HG02610 (cell line): ENCODE measurements at regions not wholly inside any gene's neighbourhood (a gene's known extent, or its start where the extent isn't known, plus 50 kb on each side); places are given as distances from the start of the nearest gene placed in this dataset.
A peak's percentile ranks its signal among the peaks of the same experiment; 100 is the strongest.

Experiments
- ATAC-seq: cut with Tn5 transposase; IDR thresholded peaks from one replicate; pipeline ENCODE4 v1.9.1; 2021; ENCODE audit warnings: mild to moderate bottlenecking, moderate library complexity; ENCODE audit not compliant: unreplicated experiment

DNA sequence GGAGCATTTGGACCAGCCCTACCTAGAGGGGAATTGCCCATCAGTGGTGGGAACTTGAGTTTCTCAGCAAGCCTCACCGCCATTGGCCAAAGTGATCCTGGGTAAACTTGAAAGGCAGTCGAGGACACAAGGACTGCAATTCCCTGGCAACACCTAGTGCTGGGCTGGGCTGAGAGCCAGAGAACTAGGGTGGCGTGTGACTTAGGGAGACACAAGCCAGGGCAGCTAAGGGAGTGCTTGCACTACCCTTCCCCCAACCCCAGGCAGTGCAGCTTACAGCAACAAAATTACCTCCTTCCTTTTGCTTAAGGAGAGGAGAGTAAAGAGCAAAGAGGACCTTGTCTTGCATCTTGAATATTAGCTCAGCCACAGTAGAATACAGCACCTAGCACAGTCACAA is 176.9 kb upstream of the PRMT6 start:
- no peak for ATAC-seq

DNA sequence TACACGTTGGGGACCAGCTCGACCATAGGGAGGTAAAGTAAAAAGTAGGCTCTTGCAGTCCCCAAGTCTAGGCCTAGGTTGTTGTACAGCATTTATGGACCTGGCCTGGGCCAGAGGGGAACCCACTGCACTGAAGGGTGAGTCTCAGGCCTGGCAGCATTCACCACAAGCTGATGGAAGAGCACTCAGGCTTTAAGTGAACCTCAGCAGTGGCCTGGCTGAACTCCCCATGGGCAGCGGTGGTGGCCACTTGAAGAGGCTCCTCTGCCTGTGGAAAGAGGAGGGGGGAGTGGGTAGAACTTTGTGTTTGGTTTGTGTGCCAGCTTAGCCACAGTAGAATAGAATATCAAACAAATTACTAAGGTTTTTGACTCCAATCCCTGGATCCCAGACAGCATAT is 176.2 kb upstream of the PRMT6 start:
- ATAC-seq = no peak

- ATAC-seq = no peak
Observed at GRCh38 chr1:106883208-106883607, 173.3 kb upstream of the PRMT6 start.

GRCh38 chr1:106889059-106889458 is 167.4 kb upstream of the PRMT6 start:
- no peak for ATAC-seq

DNA sequence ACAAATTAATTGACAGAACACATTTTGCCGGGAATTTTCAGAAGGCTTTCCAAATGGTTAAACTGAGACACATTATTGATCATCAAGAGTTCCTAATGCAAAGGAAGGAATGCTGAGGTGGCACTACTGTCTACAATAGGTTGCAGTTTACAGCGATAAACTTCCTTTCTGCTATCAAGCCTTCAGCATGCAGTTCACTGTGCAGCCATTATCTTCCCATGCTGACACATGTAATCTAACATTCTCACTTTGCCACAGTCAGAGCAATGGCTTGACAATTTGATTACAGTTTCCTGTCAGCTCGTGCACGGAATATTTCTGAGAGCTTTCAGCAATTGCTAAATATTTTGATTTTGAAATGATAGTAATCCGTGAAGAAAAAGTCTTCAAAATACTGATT is 166.9 kb upstream of the PRMT6 start:
- ATAC-seq = no peak

DNA sequence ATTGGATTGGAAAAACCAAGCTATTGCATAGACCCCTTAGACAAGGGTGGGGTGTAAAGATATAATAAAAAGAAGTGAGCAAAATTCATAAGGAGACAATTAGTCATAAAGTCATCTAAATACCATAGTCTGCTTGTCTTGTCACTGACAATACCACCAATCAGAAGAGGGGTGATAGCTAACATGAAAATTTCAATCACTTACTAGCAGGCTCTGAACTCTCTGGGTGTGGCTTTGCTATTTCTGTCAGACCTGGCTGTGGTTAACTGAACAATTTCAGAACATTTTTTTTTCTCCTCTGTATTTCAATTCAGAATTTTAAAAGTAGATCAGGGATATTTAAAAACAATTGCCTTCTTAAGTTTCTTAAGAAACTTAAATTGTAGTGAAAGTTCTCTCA is 158.5 kb upstream of the PRMT6 start:
- ATAC-seq = no peak

- ATAC-seq = no peak
Observed at GRCh38 chr1:106899644-106900043, 156.8 kb upstream of the PRMT6 start.

DNA sequence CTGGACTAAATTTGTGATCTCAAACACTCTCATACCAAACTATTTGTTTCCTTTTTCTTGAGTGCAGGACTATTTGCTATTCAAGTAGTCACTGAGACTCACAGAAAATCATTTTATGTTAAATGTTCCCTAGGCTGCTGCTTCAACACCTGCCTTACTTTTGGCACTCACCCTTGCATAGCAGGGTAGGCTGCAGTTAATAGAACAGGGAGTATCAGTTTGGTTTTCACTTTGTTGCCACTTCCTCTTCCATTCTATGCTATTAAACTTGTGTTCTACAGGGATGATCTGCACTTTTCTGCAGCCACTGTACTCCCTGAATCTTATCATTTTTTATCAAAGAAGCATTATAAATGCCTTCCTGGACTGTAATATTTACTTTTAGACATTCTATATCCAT is 148.7 kb upstream of the PRMT6 start:
- ATAC-seq = peak; percentile 99

DNA sequence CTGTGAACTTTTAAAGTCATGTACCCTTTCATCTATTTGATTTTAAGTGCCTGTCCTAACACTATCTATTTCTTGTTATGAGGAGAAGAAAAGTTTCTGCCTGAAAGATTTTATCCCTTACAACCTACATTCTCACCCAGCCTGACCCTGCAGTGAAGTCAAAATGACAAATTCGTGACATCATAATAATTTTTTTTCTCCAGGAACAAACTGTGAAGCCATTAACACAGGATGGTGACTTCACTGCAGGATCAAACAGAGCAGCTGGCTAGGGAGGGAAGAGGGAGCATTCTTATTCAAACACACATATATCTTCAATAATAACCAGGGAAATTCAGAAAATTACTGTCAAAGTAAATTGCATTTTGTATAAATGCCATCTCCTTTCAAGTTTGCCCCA is 147.8 kb upstream of the PRMT6 start:
- no peak for ATAC-seq

GRCh38 chr1:106910798-106911197 is 145.7 kb upstream of the PRMT6 start:
- no peak for ATAC-seq

GRCh38 chr1:106912131-106912530 is 144.3 kb upstream of the PRMT6 start:
- ATAC-seq = no peak

DNA sequence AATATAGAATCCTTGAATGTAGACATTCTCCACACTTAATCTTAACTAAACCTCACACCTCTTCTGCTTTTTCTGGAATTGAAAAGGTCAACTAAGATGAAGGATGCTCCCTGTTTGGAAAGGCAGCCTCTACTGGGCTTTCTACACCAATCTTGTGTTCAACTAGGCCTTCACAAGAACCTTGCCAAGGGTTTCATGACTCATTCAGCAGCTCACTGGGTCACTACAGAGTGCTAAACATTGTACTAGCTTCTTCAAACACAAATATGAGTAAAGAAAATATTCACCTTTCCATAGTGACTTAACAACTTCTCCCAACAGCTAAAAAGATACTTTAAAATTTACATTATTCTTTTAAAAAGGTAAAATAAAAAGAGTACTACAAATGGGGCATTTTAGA is 135.3 kb upstream of the PRMT6 start:
- no peak for ATAC-seq

GRCh38 chr1:106924360-106924759 is 132.1 kb upstream of the PRMT6 start:
- no peak for ATAC-seq

DNA sequence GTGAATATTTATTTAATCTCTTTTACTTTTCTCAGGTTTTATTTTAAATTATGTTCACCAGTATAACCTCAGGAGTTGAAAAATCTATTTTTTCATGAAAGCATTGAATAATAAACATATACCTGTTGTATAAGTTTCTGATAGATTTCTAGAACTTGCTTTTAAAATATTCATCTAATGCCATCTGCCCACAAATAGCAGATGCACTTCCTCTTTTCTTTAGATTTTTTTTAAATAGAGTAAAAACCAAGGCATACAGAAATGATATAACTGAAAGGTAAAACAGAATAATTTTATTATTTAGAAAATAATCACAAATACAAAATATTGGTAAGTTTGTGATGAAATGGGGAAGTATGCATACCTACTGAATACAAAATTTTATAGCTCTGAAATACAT is 130.7 kb upstream of the PRMT6 start:
- no peak for ATAC-seq

DNA sequence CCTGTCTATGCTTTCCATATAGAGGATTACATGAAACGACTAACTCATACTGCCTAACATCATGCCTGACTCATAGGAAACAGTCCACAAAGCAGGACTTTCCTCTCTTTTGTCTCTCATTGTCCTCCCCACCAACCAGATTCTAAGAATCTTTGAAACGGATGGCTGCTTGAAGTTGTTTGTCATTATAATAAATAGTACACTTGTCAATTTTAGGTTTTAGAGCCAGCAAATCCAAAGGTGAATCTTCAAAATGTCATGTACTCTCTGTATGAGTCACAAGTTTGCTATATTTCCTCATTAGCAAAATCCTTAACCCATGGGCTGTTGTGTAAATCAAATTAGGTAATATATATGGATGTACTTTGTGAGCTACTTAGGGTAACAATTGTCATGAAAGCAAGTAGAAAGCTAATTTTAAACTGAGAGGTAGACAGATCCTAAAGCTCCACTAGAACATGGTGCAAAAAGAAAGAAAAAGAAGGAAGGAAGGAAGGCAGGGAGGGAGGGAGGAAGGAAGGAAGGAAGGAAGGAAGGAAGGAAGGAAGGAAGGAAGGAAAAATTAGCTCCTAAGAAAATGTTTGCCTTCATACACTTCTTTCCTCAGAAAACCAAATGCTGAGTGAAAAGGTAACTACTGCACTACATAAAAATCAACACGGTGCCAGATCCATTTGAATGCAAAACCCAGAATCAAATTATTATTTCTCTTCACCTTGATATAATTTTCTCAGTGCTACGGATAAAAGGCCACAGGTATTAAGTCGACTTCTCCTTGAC is 129.5 kb upstream of the PRMT6 start:
- no peak for ATAC-seq

- ATAC-seq = no peak
Observed at GRCh38 chr1:106937104-106937503, 119.4 kb upstream of the PRMT6 start.

- ATAC-seq = no peak
Observed at GRCh38 chr1:106944721-106945120, 111.8 kb upstream of the PRMT6 start.

GRCh38 chr1:106952776-106953175 is 103.7 kb upstream of the PRMT6 start:
- no peak for ATAC-seq

- ATAC-seq = no peak
Observed at GRCh38 chr1:106954661-106955229, 101.7 kb upstream of the PRMT6 start.

DNA sequence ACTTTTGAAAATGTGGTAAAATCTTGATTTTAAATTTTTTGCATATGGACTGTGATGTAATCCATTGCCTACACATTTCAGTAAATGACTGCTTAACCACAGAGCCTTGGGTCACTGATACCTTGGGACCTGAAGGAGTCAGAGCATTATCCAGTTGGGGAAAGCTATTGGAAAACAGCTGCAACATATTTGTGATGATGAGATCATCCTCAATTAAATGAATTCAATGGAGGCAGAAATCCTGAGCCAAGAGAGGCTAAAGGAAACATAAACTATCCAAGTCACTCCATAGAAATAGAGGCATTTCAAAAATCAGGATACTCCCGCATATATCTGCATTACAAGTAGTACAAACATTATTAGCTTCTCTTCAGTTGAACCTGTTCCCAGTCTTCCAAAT is 99.8 kb upstream of the PRMT6 start:
- no peak for ATAC-seq

DNA sequence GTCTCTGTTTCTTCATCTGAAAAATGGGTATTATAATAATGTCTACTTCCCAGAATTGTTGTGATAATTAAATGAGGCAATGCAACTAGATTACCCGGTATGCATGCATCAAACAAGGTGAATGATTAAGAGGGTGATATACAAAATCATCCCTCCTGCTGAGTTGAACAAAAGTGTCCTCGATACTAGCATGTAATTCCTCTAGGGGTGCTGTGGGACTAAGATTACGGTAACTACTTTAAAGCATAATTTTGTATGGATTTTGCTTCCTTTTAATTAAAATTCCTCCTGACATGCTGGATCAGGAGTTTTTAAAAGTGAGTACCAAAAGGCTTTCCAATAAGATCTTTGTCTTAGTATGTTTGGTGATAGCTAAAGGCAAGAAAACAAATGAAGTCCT is 98.7 kb upstream of the PRMT6 start:
- ATAC-seq = no peak

DNA sequence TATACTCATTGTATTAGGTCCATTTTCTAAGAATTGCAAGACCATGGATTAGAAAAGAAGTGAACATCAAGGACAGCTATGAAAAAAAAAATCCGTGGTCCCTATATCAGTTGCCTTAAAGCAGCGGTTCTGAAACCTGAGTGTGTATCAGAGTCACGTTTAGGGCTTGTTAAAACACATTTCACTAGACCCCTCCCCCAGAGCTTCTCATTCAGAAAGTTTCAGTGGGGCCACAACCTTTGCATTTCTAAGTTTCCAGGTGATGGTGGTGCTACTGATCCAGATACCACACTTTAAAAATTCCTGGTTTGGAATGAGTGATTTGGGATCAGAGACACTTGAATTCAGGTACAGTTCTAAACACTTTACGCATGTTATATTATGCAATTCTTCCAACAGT is 96.1 kb upstream of the PRMT6 start:
- ATAC-seq = no peak

GRCh38 chr1:106961646-106962045 is 94.8 kb upstream of the PRMT6 start:
- no peak for ATAC-seq
